T-helper 1 cell treated with Interleukin-12 subunit alpha and Interleukin-12 subunit beta and Interleukin-4 antibody, amounts not matched to agents 30 μg/mL and 1 μg/mL, for 36 hours (primary cell): ENCODE measurements at regions not wholly inside any gene's neighbourhood (a gene's known extent, or its start where the extent isn't known, plus 50 kb on each side); places are given as distances from the start of the nearest gene placed in this dataset.

ENCODE experiments used
- H3K27ac Mint-ChIP-seq: one replicate; pipeline ENCODE4 v1.8.0; 2021; ENCODE audit warnings: mild to moderate bottlenecking, mixed read lengths
- H3K27me3 Mint-ChIP-seq: one replicate; pipeline ENCODE4 v1.8.0; 2021; ENCODE audit warnings: low read depth, mixed read lengths
- H3K36me3 Mint-ChIP-seq: one replicate; pipeline ENCODE4 v1.8.0; 2021; ENCODE audit warnings: low read depth, mixed read lengths
- H3K4me1 Mint-ChIP-seq: one replicate; pipeline ENCODE4 v1.8.0; 2021; ENCODE audit warnings: low read depth, mixed read lengths
- H3K4me3 Mint-ChIP-seq: one replicate; pipeline ENCODE4 v1.8.0; 2021; ENCODE audit warnings: mild to moderate bottlenecking, moderate library complexity, mixed read lengths
- H3K9me3 Mint-ChIP-seq: one replicate; pipeline ENCODE4 v1.8.0; 2021; ENCODE audit warnings: mixed read lengths

DNA sequence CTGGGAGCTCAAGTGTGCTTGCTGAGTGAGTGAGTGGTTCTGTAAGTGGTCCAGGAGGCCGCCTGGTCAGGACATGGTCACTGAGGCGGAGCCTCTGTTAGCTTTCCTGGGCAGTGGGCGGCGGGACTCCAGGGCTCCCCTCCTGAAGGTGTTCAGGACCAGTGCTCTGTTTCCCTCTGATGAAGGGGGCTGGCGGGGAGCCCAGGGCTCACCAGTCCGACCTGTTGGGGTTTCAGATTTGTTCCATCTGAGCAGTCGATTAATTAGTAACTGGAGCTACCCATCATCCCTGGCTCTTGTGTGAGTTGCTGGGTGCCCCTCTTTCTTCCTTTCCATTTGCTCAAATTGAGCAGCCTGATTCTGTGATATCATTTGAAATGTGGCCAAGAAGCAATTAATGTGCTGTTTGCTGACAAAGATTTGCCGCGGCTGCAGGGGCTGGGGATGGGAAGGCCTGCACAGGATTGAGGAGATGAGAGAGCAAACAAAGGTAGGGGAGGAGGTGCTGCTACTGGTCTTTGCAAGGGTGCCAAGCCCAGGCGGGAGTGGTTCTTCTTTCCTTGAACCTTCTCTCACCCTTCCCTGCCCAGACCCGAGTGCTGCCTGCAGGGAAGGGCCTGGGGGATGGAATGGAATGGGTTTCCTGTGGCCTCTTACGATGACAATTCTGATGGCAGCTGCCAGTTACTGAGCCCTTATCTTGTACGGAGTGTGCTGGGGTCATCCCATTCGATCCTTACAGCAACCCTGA lies 92.8 kb upstream of the PITX1 start:
- peaks cover 2% of the 10 kb centered on the region for H3K4me1 Mint-ChIP-seq
- H3K9me3 Mint-ChIP-seq = no peaks in the 10 kb centered on the region
- no peaks in the 10 kb centered on the region for H3K36me3 Mint-ChIP-seq
- H3K27me3 Mint-ChIP-seq = peaks cover 6% of the 10 kb centered on the region
- no peak overlapping the region for H3K4me3 Mint-ChIP-seq
- H3K27ac Mint-ChIP-seq = no peak overlapping the region

DNA sequence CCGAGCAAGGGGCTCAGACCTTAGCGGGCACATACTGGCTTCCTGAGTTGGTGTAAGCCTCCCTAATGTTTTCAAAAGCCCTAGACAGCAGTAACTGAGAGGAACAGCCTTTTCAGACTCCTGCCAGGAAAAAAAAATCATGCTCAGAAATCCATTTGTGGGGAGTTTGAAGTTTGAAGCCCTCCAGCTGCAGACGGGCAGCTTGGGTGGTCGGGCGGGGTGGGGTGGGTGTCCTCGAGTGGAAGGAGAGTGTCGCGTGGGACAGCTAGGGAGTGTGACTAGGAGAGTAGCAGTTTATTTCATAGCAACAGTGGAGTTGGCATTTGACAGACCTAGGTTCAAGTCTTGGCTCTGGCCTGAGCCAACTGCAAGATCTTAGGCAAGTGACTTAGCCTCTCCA lies 90.7 kb upstream of the PITX1 start:
- H3K9me3 Mint-ChIP-seq = no peaks in the 10 kb centered on the region
- H3K27me3 Mint-ChIP-seq = no peaks in the 10 kb centered on the region

DNA sequence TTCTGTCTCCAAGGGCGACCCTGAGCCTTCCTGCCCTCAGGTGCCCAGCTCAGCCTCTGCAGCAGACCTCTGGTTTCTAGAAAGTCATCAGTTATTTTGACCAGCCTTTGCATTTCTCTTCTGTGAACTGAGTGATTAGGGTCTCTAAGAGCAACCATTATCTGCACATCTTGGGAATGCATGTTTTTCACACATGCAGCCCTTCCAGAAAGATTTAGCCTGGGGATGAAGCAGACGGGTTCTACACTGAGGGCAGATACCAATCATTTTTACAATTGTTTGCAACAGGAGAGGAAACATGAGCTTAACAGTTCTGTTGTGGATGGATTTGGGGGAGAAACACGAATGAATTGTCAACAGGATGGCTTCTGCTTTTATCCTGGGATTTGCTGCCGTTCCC lies 90.1 kb upstream of the PITX1 start:
- H3K9me3 Mint-ChIP-seq = no peaks in the 10 kb centered on the region
- H3K27ac Mint-ChIP-seq = no peak overlapping the region
- H3K36me3 Mint-ChIP-seq = no peaks in the 10 kb centered on the region
- H3K4me1 Mint-ChIP-seq = no peaks in the 10 kb centered on the region
- H3K4me3 Mint-ChIP-seq = no peak overlapping the region
- H3K27me3 Mint-ChIP-seq = no peaks in the 10 kb centered on the region

More for the DNA sequence above, 90.7 kb upstream of the PITX1 start:
- Mint-ChIP-seq H3K36me3 (no peaks in the 10 kb centered on the region), H3K4me3 (no peak overlapping the region), H3K27ac (no peak overlapping the region), H3K4me1 (peaks cover 2% of the 10 kb centered on the region)

DNA sequence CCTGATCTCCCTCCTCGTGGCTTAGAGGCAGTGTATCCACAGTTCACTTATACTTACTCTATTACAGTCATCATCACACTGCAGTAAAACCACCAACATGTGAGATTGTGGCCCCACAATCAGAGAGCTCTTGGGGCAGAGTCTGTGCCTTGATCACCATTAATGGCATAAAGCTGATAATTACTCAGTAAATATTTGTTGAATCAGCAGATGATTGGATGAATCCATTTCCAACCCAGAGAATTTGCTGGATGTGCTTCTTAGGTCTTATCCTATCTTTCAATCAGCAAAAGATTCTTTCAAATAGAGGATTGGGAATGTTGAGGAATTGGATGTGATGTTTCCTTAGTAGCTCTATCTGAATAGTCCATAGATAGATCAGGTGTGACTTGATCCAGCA lies 88.8 kb upstream of the PITX1 start:
- H3K4me1 Mint-ChIP-seq = no peaks in the 10 kb centered on the region
- H3K27me3 Mint-ChIP-seq = no peaks in the 10 kb centered on the region
- H3K9me3 Mint-ChIP-seq = no peaks in the 10 kb centered on the region
- no peaks in the 10 kb centered on the region for H3K36me3 Mint-ChIP-seq
- H3K27ac Mint-ChIP-seq = no peak overlapping the region
- no peak overlapping the region for H3K4me3 Mint-ChIP-seq

DNA sequence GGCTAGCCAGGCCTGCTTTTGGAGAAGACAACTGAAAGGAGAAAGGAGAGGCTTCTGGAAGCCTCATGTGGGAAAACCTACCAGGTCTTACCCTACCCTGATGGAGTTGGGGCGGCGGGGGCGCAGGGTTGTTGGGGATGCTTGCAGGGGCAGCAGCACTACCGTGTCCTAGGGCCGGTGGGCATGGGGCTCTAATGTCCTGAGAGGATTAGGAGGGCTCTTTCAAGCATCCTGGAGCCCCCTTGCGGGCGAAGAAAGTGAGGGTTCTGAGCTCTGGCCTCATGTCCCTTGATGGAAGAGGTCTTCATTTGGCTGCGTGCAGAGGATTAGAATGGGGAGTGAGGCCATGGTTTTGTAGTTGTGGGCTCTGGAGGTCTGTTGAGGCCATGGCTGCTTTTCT lies 86.9 kb upstream of the PITX1 start:
- Mint-ChIP-seq H3K27me3 (no peaks in the 10 kb centered on the region), H3K9me3 (no peaks in the 10 kb centered on the region)

DNA sequence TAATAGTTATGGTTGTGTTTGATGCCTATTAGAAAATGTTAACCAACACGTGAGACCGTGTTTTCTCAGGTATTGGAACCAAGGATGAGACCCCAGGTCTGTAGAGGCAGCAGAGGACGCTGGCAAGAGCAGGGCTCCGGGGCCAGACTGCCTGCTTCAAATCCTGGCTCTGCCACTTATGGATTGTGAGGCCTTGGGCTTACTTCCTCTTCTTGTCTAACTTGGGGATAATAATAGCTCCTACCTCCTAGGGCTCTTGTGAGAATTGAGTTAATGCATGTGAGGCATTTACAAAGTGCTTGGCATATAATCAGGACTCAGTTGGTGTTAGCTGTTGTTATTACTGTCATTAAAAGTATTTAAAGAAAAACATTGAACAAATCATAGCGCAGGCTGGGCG lies 85.5 kb upstream of the PITX1 start:
- no peaks in the 10 kb centered on the region for H3K9me3 Mint-ChIP-seq
- H3K4me1 Mint-ChIP-seq = no peaks in the 10 kb centered on the region
- no peak overlapping the region for H3K27ac Mint-ChIP-seq
- H3K4me3 Mint-ChIP-seq = no peak overlapping the region
- no peaks in the 10 kb centered on the region for H3K36me3 Mint-ChIP-seq
- H3K27me3 Mint-ChIP-seq = no peaks in the 10 kb centered on the region

More for the DNA sequence above, 86.9 kb upstream of the PITX1 start:
- H3K4me3 Mint-ChIP-seq = no peak overlapping the region
- no peaks in the 10 kb centered on the region for H3K36me3 Mint-ChIP-seq
- no peak overlapping the region for H3K27ac Mint-ChIP-seq
- H3K4me1 Mint-ChIP-seq = no peaks in the 10 kb centered on the region

DNA sequence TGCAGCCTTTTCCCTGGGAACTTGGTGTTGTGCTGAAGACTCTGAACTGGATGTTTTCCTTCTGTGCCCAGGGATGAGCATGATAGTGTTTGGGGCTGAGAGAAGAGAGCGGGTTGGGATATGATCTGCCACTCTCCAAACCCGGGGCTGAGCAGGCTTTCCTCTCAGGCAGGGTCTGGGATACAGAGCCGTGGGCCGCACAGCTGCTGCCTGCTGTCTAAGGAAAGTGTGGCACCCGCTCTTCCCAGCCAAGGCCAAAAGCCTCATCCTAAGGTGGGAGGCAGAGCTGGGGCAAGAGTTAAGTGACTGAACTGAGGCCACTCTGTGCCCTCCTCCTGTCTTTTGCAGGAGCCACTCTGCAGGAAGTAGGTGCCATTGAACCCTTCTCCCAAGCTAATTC lies 83.6 kb upstream of the PITX1 start:
- Mint-ChIP-seq H3K9me3 (no peaks in the 10 kb centered on the region), H3K4me1 (no peaks in the 10 kb centered on the region), H3K36me3 (no peaks in the 10 kb centered on the region), H3K27me3 (no peaks in the 10 kb centered on the region), H3K27ac (no peak overlapping the region), H3K4me3 (no peak overlapping the region)

DNA sequence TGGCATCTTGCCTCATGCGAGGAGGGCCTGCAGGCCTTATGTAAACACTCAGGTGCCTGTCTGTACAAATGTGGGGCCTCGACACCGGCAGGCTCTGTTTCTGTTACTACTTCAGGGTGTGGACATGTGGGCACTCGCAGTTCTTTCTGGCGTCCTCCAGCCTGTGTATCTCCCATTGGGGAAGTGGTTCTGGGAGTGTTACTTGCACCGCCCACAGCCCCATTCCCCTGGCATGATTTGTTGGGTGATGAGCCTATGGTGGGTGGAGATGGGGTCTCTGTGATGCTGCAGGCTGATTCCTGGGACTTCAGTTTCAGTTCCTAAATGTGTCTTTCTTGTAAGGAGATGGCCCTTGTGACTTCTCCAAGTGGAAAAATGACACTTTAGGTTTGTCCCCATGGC lies 82.1 kb upstream of the PITX1 start:
- Mint-ChIP-seq H3K27ac (no peak overlapping the region), H3K9me3 (no peaks in the 10 kb centered on the region), H3K4me1 (no peaks in the 10 kb centered on the region), H3K27me3 (no peaks in the 10 kb centered on the region), H3K36me3 (no peaks in the 10 kb centered on the region), H3K4me3 (no peak overlapping the region)

DNA sequence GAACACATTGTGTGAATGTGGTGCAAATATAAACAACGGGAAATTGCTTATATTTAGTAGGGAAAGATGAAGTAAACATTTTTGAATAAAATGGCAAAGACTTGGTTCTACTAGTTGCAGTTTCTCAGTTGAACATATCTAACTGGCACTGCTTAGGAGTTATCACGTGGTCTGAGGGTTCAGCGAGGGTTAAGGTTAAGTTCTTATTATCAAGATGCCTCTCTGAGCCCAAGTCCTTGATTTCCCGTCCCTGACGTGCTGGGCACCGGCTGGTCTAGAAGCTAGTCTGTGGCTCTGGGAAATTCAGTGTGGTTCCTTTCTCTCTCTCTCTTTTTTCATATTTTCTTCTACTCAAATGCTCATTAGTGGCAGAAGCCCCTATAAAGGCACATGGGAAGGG lies 81.6 kb upstream of the PITX1 start:
- Mint-ChIP-seq H3K9me3 (no peaks in the 10 kb centered on the region), H3K36me3 (no peaks in the 10 kb centered on the region), H3K27me3 (no peaks in the 10 kb centered on the region), H3K27ac (no peak overlapping the region), H3K4me1 (no peaks in the 10 kb centered on the region), H3K4me3 (no peak overlapping the region)

DNA sequence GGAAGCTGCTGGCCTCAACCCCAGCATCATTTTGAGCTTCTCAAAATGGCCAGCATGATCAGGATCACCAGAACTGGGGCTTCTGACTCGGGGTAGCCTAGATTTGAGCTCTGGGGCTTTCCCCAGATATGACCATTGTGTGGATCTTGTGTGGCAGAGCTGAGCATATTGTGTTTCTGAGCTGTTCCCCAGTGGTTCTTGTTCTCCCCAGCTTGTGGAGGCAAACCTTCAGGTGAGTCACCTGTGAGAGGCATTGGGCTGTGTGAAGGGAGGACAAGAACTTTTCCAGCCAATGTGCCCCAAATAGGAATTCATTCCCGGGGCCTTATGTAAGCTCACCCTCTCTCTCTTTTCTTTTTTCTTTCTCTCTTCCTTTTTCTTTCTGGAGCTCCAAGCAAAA lies 80.7 kb upstream of the PITX1 start:
- Mint-ChIP-seq H3K27me3 (no peaks in the 10 kb centered on the region), H3K9me3 (no peaks in the 10 kb centered on the region), H3K4me1 (no peaks in the 10 kb centered on the region), H3K36me3 (no peaks in the 10 kb centered on the region), H3K27ac (no peak overlapping the region), H3K4me3 (no peak overlapping the region)

DNA sequence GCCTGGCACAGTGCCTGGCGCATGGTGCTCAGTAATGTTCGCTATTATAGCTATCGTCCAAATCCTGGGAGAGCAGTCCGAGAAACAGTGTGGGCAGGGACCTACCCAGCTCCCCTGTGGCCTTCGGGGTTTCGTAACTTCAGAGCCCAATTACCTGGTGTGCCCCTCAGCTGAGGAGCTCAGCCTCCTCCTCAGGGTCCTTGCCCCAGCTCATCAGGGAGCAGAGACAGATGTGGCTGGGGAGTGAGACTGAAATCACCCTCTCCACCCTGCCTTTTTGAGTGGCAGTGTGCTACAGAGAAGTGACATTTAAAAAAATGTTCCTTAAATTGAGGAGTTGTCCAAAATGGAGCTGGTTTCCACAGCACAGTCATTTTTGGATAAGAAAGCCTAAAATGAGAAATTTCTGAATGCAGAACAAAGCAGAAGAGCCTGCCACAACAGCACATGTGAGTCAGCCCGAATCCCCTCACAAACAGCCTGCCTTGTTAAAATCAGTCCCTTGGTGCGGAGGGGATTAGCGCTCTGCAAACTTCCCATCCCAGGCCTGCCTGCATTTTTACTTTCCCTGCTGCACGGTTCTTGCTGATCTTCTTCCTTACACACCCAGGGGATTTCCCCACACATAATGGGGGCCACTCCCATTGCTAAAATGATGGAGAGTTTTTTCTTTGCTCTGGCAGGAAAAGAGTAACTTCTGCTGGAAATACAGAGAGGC lies 78.1 kb upstream of the PITX1 start:
- Mint-ChIP-seq H3K4me3 (no peak overlapping the region), H3K9me3 (no peaks in the 10 kb centered on the region), H3K36me3 (no peaks in the 10 kb centered on the region), H3K4me1 (no peaks in the 10 kb centered on the region), H3K27ac (no peak overlapping the region), H3K27me3 (no peaks in the 10 kb centered on the region)

DNA sequence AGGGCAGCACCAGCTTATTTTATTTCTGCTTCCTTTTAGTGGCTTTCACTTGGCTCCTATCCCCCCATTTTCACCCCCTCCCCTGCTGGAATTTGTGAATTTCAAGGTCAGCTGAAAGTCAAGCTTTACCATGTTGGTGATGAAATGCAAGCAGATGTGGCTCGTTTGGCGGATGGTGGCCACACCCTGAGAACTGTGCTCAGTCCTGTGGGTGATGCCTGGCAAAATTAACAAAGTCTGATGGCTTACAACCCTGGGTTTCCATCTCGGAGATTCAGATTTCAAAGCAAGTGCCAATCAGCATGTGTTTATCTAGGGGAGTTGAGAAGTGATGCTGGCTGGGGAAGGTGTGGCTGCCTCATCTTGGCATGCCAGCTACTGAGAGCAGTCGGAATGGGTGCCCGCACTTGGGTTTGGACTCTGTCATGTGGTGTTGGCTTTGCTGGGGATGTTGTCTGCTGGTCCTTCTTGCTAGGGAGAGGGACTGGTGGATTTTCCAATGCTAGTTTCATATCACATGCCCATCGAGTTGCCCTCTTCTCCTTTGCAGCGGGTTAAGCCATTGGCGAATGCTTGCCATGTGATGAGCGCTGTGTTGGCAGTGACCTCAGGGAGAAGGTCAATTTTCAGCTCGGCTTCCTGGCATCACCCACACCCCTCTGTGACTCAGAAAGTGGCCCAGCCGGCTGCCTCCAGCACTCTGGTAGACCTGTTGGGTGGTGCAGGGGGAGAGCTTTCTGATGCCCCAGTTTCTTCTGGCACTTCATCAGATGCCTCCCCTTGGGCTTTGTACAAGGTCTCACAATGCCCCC lies 77.0 kb upstream of the PITX1 start:
- Mint-ChIP-seq H3K9me3 (no peaks in the 10 kb centered on the region), H3K36me3 (no peaks in the 10 kb centered on the region), H3K27me3 (peaks cover under 1% of the 10 kb centered on the region), H3K4me3 (no peak overlapping the region), H3K27ac (no peak overlapping the region), H3K4me1 (no peaks in the 10 kb centered on the region)

DNA sequence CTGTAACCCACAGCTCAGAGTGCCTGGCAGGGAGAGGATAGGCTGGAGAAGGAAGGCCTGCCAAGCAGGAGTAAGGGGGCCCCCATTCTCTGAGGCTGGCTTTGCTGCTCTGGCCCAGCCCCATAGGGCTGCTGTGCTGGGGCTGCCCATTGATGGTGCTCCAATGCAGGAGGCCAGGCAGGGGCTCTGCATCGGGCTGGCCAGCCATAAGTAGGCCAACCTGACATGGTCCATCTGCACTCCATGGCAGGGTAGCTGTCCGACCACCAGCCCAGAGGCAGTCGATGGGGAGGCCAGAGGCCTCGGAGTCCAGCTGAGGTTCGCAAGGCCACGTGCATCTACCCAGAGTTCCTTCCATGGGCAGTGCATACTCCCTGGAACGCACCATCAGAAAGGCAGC lies 75.0 kb upstream of the PITX1 start:
- no peaks in the 10 kb centered on the region for H3K9me3 Mint-ChIP-seq
- H3K27me3 Mint-ChIP-seq = peaks cover 4% of the 10 kb centered on the region
- H3K27ac Mint-ChIP-seq = no peak overlapping the region
- H3K36me3 Mint-ChIP-seq = no peaks in the 10 kb centered on the region
- H3K4me3 Mint-ChIP-seq = no peak overlapping the region
- H3K4me1 Mint-ChIP-seq = no peaks in the 10 kb centered on the region

DNA sequence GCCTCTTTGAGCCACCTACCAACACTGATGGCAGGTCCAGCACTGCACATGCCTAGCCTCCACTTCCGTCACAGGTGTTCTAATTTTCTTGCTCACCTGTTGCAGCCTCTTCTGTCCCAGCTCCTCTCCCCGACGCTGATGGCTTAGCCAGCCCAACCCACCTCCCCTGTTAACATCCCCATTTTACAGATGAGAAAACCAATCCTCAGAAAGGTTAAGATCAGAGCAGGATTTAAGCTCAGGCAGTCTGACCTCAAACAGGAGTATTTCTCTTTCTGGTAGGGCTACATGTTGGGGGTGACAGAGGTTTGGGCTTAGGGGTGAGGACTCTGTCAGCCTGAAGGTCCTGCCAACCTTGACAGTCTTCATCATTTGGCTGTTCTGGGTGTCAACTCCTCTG lies 74.5 kb upstream of the PITX1 start:
- Mint-ChIP-seq H3K36me3 (no peaks in the 10 kb centered on the region), H3K27me3 (peaks cover 4% of the 10 kb centered on the region), H3K4me1 (no peaks in the 10 kb centered on the region), H3K27ac (no peak overlapping the region), H3K4me3 (no peak overlapping the region), H3K9me3 (no peaks in the 10 kb centered on the region)

DNA sequence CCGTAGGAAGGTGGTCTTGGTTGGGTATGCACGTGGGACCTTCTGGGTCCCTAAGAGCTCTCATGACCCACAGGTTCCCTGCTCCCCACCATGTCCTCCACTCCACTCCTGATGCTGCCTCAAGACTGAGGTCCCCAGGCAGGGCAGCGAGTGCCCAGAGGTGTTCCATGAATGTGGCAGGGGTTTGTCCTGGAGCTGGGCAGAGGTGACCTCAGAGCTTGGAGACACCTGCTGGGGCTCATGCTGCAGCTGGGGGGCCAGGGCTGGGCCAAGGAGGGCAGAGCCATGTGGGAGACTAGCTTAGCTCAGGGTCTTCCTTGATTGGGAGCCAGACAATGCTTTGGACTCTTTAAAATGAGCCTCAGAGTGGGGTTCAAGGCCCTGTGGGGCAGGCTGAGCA lies 74.0 kb upstream of the PITX1 start:
- Mint-ChIP-seq H3K36me3 (no peaks in the 10 kb centered on the region), H3K9me3 (no peaks in the 10 kb centered on the region), H3K27ac (no peak overlapping the region), H3K4me3 (no peak overlapping the region), H3K4me1 (no peaks in the 10 kb centered on the region), H3K27me3 (peaks cover 4% of the 10 kb centered on the region)
